GM19467 (cell line): ENCODE measurements at regions not wholly inside any gene's neighbourhood (a gene's known extent, or its start where the extent isn't known, plus 50 kb on each side); places are given as distances from the start of the nearest gene placed in this dataset.

Experiments used
- ATAC-seq: cut with Tn5 transposase; IDR thresholded peaks from one replicate; pipeline ENCODE4 v1.9.1; 2021; ENCODE audit warnings: mild to moderate bottlenecking, moderate library complexity; ENCODE audit not compliant: unreplicated experiment

- no peak for ATAC-seq
Observed at GRCh38 chr3:3280396-3280795, 100.9 kb upstream of the CRBN start.

GRCh38 chr3:3278073-3278472 is 98.6 kb upstream of the CRBN start:
- ATAC-seq: no peak

GRCh38 chr3:3276630-3277029 is 97.1 kb upstream of the CRBN start:
- ATAC-seq: no peak

GRCh38 chr3:3264796-3265195 is 85.3 kb upstream of the CRBN start:
- ATAC-seq: no peak

- ATAC-seq: no peak
Observed at GRCh38 chr3:3260870-3261269, 81.4 kb upstream of the CRBN start.

- no peak for ATAC-seq
Observed at GRCh38 chr3:3259181-3259580, 79.7 kb upstream of the CRBN start.

GRCh38 chr3:3258281-3258680 is 78.8 kb upstream of the CRBN start:
- ATAC-seq: no peak

GRCh38 chr3:3241596-3241995 is 62.1 kb upstream of the CRBN start:
- ATAC-seq: no peak

GRCh38 chr3:3240986-3241385 is 61.5 kb upstream of the CRBN start:
- ATAC-seq: no peak

- ATAC-seq: no peak
Observed at GRCh38 chr3:3237979-3238378, 58.5 kb upstream of the CRBN start.

GRCh38 chr3:3232251-3232650 is 52.8 kb upstream of the CRBN start:
- ATAC-seq: no peak
